Glomerular visceral epithelial cell (primary cell): ENCODE measurements at regions not wholly inside any gene's neighbourhood (a gene's known extent, or its start where the extent isn't known, plus 50 kb on each side); places are given as distances from the start of the nearest gene placed in this dataset.
"Not testable (repeated sequence)": the region's sequence is repeated elsewhere in the genome, so short reads cannot be mapped to it uniquely, and the experiment has no call there.

Source experiments
- DNase-seq: peaks from one replicate; pipeline ENCODE4 v3.0.0-alpha.2; 2016; ENCODE audit errors: extremely low spot score

DNA sequence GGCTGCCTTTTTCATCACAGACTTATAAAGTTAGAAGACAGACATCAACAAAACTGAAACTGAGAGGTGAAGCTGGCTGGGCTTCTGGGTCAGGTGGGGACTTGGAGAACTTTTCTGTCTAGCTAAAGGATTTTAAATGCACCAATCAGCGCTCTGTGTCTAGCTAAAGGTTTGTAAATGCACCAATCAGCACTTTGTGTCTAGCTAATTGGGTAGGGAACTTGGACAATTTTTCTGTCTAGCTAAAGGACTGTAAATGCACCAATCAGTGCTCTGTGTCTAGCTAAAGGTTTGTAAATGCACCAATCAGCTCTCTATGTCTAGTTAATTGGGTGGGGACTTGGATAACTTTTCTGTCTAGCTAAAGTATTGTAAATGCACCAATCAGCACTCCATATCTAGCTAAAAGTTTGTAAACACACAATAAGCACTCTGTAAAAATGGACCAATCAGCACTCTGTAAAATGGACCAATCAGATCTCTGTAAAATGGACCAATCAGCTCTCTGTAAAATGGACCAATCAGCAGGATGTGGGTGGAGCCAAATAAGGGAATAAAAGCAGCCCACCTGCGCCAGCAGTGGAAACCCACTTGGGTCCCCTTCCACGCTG, 710.3 kb upstream of the INTU start:
- not testable (repeated sequence) for DNase-seq

DNA sequence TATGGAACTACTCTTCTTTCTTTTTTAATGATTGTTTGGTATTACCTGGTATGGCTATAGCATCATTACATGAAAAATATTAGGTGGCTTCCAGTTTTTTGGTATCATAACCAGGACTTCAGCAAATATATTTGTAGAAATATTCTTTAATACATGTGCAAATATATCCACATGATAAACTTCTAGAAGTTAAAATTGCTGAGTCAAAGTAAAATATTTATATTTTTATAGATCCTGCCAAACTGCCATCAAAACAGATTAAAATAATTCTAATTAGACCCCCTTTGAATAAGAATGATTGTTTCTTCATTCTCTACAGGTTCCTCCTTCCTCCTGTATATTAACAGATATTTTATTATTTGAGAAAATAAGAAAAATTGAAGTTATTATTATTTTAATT, 708.5 kb upstream of the INTU start:
- DNase-seq = no peak

DNA sequence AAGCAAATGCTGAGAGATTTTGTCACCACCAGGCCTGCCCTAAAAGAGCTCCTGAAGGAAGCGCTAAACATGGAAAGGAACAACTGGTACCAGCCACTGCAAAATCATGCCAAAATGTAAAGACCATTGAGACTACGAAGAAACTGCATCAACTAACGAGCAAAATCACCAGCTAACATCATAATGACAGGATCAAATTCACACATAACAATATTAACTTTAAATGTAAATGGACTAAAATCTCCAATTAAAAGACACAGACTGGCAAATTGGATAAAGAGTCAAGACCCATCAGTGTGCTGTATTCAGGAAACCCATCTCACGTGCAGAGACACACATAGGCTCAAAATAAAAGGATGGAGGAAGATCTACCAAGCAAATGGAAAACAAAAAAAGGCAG, 702.7 kb upstream of the INTU start:
- DNase-seq = not testable (repeated sequence)

DNA sequence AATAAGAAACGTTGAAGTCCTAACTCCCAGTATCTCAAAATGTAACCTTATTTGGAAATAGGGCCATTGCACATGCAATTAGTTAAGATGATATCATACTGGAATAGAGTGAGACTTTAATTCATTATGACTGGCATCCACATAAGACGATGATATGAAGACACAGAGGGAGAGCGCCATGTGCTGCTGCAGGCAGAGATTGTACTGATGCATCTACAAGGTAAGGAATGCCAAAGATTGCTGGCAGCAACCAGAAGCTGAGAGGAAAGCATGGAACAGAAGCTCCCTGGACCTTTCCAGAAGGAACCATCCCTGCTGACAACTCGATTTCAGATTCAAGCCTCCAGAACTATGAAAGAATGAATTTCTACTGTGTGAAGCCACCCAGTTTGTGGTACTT, 697.0 kb upstream of the INTU start:
- DNase-seq = no peak

DNA sequence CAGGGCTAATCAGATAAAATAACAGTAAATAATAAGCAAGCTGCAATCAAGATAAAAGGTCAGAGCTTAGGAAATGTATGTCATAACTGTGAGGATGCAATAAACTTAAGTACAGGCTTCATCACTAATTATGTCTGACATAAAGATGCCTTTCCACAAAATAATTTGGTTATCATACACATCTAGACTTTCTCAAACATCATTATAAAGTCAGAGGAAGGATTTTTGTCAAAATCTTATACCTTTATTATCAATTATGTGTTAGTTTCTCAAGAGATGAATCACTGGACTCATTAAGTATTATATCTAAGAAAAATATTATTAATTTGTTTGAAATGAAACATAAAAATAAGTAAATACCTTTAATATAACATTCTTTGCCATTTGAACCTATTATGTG, 695.4 kb upstream of the INTU start:
- DNase-seq = no peak

DNA sequence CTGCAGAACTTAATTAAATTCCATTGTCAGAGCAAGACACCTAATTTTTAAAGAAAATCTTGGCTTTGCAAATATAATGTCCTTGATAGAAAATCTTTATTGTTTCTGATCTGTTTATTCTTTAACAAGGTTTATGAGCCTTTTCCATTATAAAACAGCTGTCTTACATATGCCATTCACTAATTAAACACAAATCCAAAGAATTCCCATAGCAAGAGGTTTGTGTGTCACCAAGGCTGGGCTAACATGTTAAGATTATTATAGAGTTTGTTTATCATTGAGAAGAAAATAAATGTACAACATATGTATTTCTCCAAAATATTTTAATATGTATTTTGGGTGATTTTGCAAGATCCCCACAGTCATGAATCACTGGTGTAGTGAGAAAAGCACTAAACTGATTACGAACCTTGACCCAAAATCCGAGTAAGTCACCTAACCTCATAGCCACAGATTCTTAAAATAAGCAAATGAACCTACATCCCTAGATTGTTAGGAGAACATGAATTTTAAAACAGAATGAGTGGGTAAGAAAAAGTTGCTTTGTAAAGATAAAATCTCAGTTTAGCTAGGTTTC, 694.8 kb upstream of the INTU start:
- DNase-seq = no peak

DNA sequence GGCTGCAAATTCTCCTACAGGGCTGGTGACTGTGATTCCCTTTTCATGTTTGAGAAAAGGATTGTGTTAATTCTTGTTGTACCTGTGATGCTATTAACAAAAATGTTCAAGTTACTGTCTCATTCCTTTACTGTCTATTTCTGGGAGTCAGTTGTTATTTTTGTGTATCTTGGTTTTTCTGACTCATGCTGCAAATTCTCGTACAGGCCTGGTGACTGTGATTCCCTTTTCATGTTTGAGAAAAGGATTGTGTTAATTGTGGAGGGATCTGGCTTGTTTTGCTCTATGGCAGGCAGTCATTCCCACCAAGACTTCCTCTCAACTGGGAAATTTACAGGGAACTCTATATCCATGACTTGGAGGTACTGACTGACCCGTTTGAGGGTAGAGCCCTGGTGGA, 693.4 kb upstream of the INTU start:
- peak; percentile 27 for DNase-seq

DNA sequence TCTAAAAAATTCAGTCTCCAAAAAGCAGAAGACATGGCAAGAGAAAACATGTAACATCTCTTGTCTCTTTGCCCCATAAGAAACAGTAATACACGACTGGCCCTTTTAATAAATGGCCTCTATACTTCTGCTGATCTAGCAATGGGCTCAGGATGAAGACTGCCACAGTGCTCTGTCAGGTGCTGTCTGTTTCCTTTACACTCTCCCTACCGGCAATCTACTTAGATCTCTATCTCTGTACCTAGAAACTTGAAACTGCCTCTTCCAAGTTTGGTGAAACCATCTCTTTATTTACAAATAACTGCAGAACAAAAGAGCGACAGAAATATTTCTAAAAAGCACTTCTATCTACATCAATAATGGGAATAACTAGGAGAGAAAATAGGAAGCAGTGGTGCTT, 685.2 kb upstream of the INTU start:
- DNase-seq = no peak

DNA sequence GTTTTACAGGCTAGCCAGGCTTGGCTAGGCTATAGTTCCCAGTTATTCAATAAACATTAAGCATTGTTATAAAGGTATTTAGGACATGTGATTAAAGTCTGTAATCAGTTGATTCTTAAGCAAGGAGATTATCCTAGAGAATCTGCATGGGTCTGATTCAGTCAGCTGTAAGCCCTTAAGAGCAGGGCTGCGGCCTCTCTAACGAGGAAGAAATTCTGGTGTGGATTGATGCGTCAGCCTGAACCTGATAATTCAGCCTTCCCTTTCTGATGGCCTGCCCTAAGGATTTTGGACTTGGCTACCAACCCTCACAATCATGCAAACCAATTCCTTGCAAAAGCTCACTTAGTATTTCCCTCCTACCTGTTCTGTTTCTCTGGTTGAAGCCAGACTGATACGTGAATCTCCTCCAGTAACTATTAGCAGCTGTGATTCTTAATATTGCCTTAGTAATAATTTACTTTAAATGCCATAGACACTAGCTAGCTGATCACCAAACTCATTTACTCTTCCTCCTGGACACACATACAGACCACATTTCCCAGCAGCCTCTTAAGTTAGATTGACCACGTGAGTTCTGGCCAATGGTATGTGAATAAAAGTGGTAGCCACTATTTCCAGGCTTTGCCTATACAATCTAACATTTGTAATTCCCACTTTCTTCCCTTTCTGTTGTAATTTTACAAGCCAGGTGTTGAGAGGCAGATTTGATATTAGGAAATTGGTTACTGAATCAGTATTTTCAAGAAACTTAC, 678.0 kb upstream of the INTU start:
- no peak for DNase-seq

DNA sequence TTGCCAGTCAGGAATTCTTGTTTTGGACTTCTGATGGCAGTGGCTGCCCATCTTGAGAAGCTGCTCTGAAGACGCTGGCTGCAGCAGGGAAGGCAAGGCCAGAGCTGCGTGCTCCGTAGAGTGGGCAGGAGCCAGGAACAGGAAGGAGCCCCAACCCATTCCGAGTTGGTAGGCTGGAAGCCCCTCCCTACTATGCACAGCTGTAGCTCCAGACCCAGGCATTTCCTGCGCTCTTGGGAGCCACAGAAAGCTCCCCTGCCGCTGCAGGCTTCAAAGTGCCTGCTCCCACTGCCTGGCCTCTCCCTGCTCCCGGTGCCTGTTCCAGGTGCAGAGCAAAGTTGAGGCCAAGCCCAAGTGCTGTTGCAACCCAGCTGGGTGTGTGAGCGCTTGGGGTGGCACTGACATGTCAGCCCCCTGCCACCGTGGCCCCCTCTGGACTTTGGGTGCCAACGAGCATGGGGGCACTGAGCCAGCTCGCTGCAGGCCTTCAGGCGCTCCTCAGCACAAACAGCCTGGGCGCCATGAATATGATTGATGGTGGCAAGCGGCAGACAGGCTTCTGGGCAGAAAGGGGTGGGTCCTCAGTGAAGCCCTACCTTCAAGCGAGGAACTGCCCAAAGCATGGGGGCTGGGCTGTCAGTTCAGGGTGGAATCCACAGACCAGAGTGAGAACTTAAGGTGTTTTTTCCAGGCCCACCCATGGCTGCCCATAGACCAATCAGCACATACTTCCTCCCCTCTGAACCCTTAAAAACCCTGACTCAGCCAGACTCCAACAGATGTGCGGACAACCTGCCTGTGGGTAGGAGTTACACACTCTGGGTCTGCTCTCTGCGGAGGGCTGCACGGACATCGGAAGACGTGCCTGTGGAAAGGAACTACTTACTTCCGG, 677.2 kb upstream of the INTU start:
- DNase-seq = no peak

DNA sequence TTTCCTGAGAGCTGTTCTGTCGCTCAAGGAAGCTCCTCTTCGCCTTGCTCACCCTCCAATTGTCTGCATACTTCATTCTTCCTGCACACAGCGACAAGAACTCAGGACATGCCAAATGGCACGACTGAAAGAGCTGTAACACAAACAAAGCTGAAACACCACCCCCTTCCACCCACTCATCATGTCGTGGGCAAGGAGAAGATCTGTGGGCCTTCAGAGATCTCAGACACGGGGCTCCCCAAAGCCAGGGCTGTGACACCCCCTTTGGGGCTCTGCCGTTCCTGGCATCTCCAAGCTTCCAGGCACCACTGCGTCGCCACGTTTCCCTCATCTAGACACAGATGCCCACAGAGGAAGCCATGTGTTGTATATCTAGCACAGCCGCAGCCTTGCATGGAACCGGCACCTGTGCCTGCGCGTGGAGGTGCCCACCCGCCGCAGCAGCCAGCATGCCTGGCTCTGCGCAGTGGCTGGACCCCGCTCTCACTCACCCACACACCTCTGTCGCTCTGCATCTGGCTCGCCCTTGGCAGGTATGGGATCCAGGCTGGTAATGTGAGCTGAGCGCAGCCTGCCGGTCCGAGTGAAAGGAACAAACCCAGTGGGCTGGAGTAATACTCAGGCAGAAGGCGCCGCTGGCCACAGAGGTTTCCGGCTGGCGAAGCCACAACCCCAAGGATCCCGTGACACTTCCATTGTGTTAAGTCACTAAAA, 676.4 kb upstream of the INTU start:
- no peak for DNase-seq

DNA sequence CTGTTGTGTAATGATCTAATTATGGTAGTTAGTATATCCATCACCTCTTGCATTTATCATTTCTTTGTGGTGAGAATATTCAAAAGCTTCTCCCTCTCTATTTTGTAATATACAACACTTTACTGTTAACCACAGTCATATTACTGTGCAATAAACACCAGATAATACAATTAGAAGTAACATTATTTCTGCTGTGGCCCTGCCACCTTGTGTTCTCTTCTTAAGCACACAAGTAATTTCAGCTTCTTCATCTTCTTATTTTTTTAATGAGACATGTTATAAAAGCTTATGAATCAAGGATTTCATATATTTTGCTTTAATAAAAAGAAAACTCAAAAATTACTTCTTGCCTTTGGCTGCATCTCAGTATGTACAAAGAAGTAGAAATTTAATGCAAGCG, 675.2 kb upstream of the INTU start:
- no peak for DNase-seq

DNA sequence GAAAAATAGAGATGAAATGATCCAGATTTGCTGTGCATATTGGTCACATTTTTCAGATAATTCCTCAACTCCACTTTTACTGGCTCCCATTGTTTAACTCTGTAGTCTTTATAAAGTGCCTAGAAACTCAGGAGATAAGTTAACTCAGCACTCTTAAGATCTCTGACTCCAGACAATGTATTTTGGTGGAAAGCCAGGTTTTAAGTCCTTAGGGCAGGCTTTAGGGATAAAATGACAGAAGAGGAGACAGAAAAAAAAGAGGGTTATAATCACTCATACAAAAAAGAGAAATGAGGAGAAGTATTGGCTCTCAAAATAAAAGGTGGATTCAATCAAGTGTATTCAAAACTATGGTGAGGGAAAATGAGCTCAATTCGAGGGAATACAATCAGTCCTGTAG, 674.8 kb upstream of the INTU start:
- DNase-seq = no peak

DNA sequence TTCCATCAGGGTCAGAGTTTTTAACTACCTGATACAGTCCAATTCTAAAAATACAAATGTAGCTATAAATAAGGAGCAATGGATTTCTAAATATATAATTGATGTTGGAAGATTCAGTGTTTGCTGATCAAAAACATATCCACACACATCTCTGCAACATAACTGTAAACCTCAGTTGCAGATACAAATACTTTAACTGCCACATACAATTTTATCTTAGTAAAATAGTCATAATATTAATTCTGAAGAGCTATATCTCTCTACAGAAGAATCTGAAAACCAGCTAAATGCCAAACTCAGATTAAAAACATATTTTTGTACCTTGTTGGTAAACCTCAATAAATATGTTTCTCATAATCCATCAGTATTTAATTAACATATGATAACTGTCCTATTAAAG, 674.3 kb upstream of the INTU start:
- DNase-seq = no peak

DNA sequence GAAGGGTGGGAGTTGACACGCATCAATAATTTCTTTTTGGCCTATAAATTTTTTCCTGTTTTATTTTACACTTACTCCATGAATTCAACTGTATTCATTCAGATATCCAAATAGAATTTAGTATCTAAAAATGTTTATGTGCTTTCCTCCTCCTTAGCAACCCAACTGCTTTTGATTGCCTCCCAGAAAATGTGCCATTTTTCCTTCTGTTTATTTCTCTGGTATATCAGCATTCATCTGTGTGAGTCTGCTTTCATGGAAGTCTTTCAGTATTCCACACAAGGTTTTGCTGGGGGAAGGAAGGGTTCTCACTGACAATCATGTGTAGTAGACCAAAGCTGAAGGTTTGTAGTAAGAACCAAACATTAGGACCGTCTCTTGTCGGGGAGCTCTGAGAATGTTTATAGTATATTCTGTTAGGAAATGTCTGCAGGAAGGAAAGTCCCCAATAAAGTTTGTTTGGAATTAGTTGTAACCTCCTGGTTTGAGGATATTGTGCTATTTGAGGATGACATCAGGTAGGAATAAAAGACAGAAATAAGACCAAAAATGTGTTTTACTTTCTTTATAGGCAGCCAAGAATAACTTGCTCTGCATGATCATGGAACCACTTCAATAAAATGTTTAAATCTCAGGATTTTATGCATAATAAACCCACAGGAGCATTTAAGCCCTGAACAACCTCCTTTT, 673.6 kb upstream of the INTU start:
- DNase-seq = no peak

DNA sequence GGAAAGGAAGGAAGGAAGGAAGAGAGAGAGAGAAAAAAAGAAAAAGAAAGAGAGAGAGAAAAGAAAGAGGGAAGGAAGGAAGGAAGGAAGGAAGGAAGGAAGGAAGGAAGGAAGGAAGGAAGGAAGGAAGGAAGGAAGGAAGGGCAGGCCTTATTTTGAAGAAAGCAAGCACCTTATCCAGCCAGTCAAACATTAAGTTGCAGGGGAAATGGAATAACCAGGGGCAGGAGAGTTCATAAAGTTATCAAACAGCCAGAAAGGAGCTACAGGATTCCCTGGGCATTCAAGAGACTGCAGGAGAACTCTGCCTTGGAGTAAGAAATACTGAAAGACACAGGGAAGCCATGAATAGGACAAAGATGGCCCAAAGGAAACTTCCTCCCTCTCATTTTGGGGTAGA, 672.0 kb upstream of the INTU start:
- DNase-seq = no peak

DNA sequence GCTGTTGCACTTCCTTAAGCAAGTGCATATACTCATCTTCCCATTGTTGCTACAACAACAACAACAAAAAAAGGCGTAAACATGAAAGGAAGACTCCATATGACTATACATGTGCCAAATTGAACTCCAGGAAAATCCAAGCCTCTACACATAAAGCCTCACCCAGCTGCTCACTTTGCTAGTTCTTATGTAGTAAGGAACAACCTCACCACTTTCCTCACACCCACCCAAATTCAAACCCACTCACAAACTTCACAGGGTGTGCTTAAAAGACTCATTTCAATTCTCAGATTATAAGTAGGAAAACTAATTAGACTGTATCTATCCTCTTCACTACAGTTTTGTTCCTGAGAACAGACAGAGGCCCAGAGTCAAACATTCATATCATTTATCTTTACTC, 671.1 kb upstream of the INTU start:
- DNase-seq = no peak

DNA sequence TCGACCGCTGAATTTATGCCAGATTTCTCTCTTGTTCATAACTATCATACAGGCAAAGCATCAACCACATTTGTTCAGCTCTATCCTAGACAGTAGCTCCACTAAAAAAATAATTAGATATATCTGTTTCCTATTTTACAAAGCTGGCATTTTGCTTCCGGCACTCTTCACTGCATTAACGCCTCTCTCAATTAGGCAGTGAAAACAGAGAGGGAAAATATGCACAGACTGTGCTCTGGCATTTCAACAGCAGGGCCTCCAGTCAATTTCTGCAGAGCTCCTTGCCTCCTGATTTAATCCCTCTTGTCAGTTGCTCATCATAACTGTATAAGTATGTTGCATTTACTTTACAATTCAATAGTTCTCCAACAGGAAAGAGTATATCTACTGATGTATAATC, 666.9 kb upstream of the INTU start:
- no peak for DNase-seq

DNA sequence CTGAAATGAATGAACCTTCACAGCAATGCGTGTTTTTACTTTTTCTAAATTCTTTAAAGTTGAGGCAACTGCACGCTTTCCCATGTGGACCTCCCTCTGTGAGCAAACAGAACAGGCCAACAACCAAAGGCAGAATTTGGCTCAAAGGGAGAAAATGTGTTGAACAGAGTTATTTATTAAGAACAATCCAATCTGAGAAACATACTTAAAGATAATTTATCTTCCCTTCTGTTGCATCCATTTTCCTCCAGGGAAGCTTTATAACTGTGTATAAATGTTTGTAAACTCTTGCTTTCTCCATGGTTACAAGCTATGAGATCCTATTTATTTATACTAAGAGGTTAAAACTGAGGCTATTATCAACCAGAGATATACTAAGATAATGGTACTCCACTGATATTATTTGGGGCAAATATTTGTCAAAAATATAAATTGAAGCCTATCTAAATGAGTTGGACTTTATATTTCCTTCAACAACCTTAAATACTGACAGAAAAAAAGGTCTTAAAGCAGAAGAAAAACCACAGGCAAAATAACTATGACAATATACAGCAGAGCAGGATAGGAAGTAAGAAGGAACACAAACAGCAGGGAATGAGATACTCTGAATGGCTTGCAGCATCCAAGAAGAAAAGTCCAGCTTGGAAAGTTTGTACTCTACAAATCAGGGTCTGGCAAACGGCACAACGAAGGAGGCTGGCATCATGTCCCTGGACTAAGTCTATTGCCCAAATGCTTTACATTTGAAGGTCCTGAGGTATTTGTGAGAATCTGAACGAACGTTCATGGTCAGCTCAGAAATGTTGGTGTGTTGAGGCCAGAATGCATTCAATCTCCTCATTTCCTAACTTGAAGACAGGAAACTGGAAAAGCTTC, 663.2 kb upstream of the INTU start:
- no peak for DNase-seq

DNA sequence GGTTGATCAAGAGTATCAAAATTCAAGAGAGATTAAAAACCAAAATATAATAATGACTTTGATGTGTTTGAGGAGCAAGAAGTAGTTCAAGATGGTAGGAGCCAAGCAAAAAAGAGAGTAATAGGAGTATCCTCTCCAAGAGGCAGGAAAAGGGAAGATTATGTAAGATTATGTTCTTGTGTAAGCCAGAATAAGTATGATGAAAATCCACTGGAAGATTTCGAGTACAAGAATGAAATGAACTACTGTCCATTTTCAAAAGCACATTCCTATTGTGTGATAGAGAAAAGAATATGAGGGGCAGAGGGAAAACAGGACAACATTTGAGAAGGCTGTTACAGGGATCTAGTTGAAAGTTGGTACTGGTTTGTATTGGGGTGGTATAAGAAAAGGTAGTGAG, 659.6 kb upstream of the INTU start:
- DNase-seq = no peak
